HepG2 (cell line): ENCODE measurements at regions not wholly inside any gene's neighbourhood (a gene's known extent, or its start where the extent isn't known, plus 50 kb on each side); places are given as distances from the start of the nearest gene placed in this dataset.

Experiments used
- ATAC-seq: fragments of 200-7000 bp; cut with Tn5 transposase; 3 replicates; pipeline ENCODE4 v1.9.1; 2020; ENCODE audit warnings: mild to moderate bottlenecking, moderate library complexity
- BruUV-seq: library from RNA; stranded (reverse); fragments of 400-500 nt; replicated peaks from 2 replicates; lab custom pipeline; 2021; lab: Mats Ljungman, UMichigan
- CTCF ChIA-PET: fragments of 300-600 bp; formaldehyde crosslinking; extraction: SDS; loops from one replicate; lab custom pipeline; 2021; ENCODE audit warnings: low total read pairs, inconsistent platforms, low intra/inter-chr PET ratio; lab: Yijun Ruan, JAX
- POLR2A ChIA-PET: fragments of 350-600 bp; sonication (Branson Sonifier 250); formaldehyde crosslinking; loops from one replicate; lab custom pipeline; 2020; ENCODE audit warnings: antibody characterized with exemption, inconsistent platforms; lab: Yijun Ruan, JAX
- DNase-seq: peaks from one replicate; pipeline ENCODE4 v3.0.0-alpha.2; 2015; ENCODE audit warnings: low spot score
- FAIRE-seq: peaks from 3 replicates; lab custom pipeline; 2011; peaks lifted over from hg19 to GRCh38; lab: Jason Lieb, UNC
- H2AFZ ChIP-seq: one replicate; pipeline ENCODE4 v1.6.1; 2011; ENCODE audit warnings: low read length, inconsistent platforms
- H3K27ac ChIP-seq: fragments of 300-600 bp; 3 replicates; pipeline ENCODE4 v1.8.0; 2011; ENCODE audit warnings: mixed run types, mild to moderate bottlenecking, mixed read lengths, low read length, inconsistent platforms; ENCODE audit not compliant: insufficient read depth; ENCODE audit errors: extremely low read length
- H3K27me3 ChIP-seq, 2 experiments: fragments of 200-600 bp in 1 of 2; 2 replicates in 1 of 2; 3 replicates in 1 of 2; pipeline versions ENCODE4 v1.6.0 to v1.8.0; 2011; ENCODE audit warnings: low read length in 2 of 2, mild to moderate bottlenecking in 2 of 2, moderate library complexity in 2 of 2, inconsistent platforms in 1 of 2; ENCODE audit not compliant: insufficient read depth in 2 of 2, control insufficient read depth in 1 of 2
- H3K36me3 ChIP-seq, 2 experiments: fragments of 200-600 bp in 1 of 2; replicated peaks in 1 of 2; 2 replicates in 1 of 2; 3 replicates in 1 of 2; pipeline versions ENCODE4 v1.5.1 to v1.8.0; 2011; ENCODE audit warnings: low read length in 2 of 2, inconsistent platforms in 1 of 2; ENCODE audit not compliant: insufficient read depth in 2 of 2, control insufficient read depth in 1 of 2
- H3K4me1 ChIP-seq: 2 replicates; pipeline ENCODE4 v1.5.1; 2012; ENCODE audit warnings: low read length, inconsistent platforms; ENCODE audit not compliant: insufficient read depth
- H3K4me2 ChIP-seq: 2 replicates; pipeline ENCODE4 v1.6.0; 2011; ENCODE audit warnings: low read depth, low read length, inconsistent platforms
- H3K4me3 ChIP-seq, 3 experiments: fragments of 200-600 bp in 1 of 3; sonication (generic), shearing (Covaris generic) in 1 of 3; replicated peaks in 1 of 3; 2 replicates each; pipeline ENCODE4 v1.5.1; 2011 to 2016; ENCODE audit warnings: low read length in 3 of 3, inconsistent platforms in 2 of 3, low read depth in 2 of 3, mild to moderate bottlenecking in 2 of 3, control low read depth in 1 of 3, mixed read lengths in 1 of 3; ENCODE audit not compliant: insufficient read depth in 1 of 3
- H3K79me2 ChIP-seq: one replicate; pipeline ENCODE4 v1.6.1; 2011; ENCODE audit warnings: low read length, inconsistent platforms; ENCODE audit not compliant: insufficient read depth
- H3K9ac ChIP-seq: 2 replicates; pipeline ENCODE4 v1.6.0; 2011; ENCODE audit warnings: mild to moderate bottlenecking, low read depth, low read length, inconsistent platforms; ENCODE audit not compliant: insufficient read depth
- H3K9me3 ChIP-seq: 2 replicates; pipeline ENCODE4 v1.5.1; 2012; ENCODE audit warnings: mild to moderate bottlenecking, low read length
- H4K20me1 ChIP-seq: 2 replicates; pipeline ENCODE4 v1.6.0; 2011; ENCODE audit warnings: inconsistent platforms, mild to moderate bottlenecking, low read length, moderate library complexity; ENCODE audit not compliant: insufficient read depth
- CEBPG ChIP-seq: IDR thresholded peaks from 2 replicates; pipeline ENCODE4 v1.6.1; 2016
- CHCHD3 ChIP-seq: sonication (generic); formaldehyde crosslinking; IDR thresholded peaks from 2 replicates; pipeline ENCODE4 v1.8.0; 2022; ENCODE audit warnings: mild to moderate bottlenecking, missing genetic modification reagents, moderate library complexity
- MYC ChIP-seq: sonication (generic); formaldehyde crosslinking; IDR thresholded peaks from 2 replicates; pipeline ENCODE4 v1.9.0; 2021; ENCODE audit warnings: missing genetic modification reagents, borderline replicate concordance
- PLRG1 ChIP-seq: fragments of 450-650 bp; conservative IDR thresholded peaks from 2 replicates; pipeline ENCODE4 v1.6.1; 2016
- PRDM15 ChIP-seq: sonication (generic); formaldehyde crosslinking; IDR thresholded peaks from 2 replicates; pipeline ENCODE4 v1.4.0; 2020; ENCODE audit warnings: missing genetic modification reagents
- ZNF136 ChIP-seq: sonication (generic); formaldehyde crosslinking; IDR thresholded peaks from 2 replicates; pipeline ENCODE4 v1.8.1; 2022; ENCODE audit warnings: low read depth, mild to moderate bottlenecking, moderate library complexity, missing genetic modification reagents
- ZNF17 ChIP-seq: sonication (generic); formaldehyde crosslinking; IDR thresholded peaks from 2 replicates; pipeline ENCODE4 v1.5.0; 2020; ENCODE audit warnings: mild to moderate bottlenecking, missing genetic modification reagents
- ZNF329 ChIP-seq: sonication (generic); formaldehyde crosslinking; IDR thresholded peaks from 2 replicates; pipeline ENCODE4 v1.9.0; 2021; ENCODE audit warnings: low read depth, mild to moderate bottlenecking, missing genetic modification reagents
- ZSCAN5A ChIP-seq: sonication (generic); formaldehyde crosslinking; IDR thresholded peaks from 2 replicates; pipeline ENCODE4 v1.8.0; 2022; ENCODE audit warnings: mild to moderate bottlenecking, missing genetic modification reagents, borderline replicate concordance
- WGBS: methylation state at CpG from one replicate; pipeline ENCODE4 v1.1.6; 2017; ENCODE audit warnings: low lambda C conversion rate; 5-methylcytosine and 5-hydroxymethylcytosine counted together
- in situ Hi-C: cut with HindIII; loops from 2 replicates; pipeline ENCODE4 v1.10.0; 2017; ENCODE audit warnings: low pct_unique_long_range_greater_than_20kb; ENCODE audit not compliant: extremely low pct_ligation_motif_present
- intact Hi-C: fragments of 100-400 bp; cut with micrococcal nuclease; formaldehyde crosslinking; loops from one replicate; pipeline ENCODE4 v1.10.0; 2022; ENCODE audit not compliant: unreplicated experiment

- FAIRE-seq, result no peak
- H3K9ac ChIP-seq, result no peak overlapping the region
- no peak for TF ChIP-seq CEBPG (CRISPR knock-in tag)
- TF ChIP-seq PLRG1, result no peak
- no peak for TF ChIP-seq MYC (CRISPR knock-in tag)
- TF ChIP-seq CHCHD3 (CRISPR knock-in tag), result no peak
- TF ChIP-seq ZNF136 (CRISPR knock-in tag), result no peak
- TF ChIP-seq ZNF329 (CRISPR knock-in tag), result no peak
- TF ChIP-seq PRDM15 (CRISPR knock-in tag), result no peak
- TF ChIP-seq ZNF17 (CRISPR knock-in tag), result no peak
- no peak for TF ChIP-seq ZSCAN5A (CRISPR knock-in tag)
- TF ChIP-seq, all 625 proteins: peak for 0
- no peaks in the 10 kb centered on the region for H3K79me2 ChIP-seq
- no peaks in the 10 kb centered on the region for H3K4me1 ChIP-seq
- ATAC-seq, result no peak
- 0% methylated on average over 2 of the region's 2 CpGs for WGBS
- ChIA-PET POLR2A (no interaction called here), CTCF (no interaction called here)
- no peak overlapping the region for H3K4me3 ChIP-seq
- no peaks in the 10 kb centered on the region for H3K36me3 ChIP-seq
- intact Hi-C loops, result no loop called here
- no peak for DNase-seq
- no TSS peak for BruUV-seq
- no peaks in the 10 kb centered on the region for H3K27me3 ChIP-seq
- H3K4me2 ChIP-seq, result no peak overlapping the region
- in situ Hi-C loops, result no loop called here
- no peak overlapping the region for H3K27ac ChIP-seq
- H2AFZ ChIP-seq, result no peak overlapping the region
- H4K20me1 ChIP-seq, result no peaks in the 10 kb centered on the region
- H3K9me3 ChIP-seq, result no peaks in the 10 kb centered on the region
These were observed 201.6 kb downstream of the SATB1 start for GRCh38 chr3:18223571-18223970.
